HUES6 (cell line): ENCODE measurements at regions not wholly inside any gene's neighbourhood (a gene's known extent, or its start where the extent isn't known, plus 50 kb on each side); places are given as distances from the start of the nearest gene placed in this dataset.

ENCODE experiments used
- H3K27ac ChIP-seq: 2 replicates; pipeline ENCODE4 v1.7.0; 2013; ENCODE audit warnings: low read depth, mild to moderate bottlenecking, low read length, inconsistent platforms
- H3K27me3 ChIP-seq: 2 replicates; pipeline ENCODE4 v1.6.1; 2013; ENCODE audit warnings: low read length; ENCODE audit not compliant: control insufficient read depth, insufficient read depth
- H3K36me3 ChIP-seq: 2 replicates; pipeline ENCODE4 v1.6.1; 2013; ENCODE audit warnings: low read length; ENCODE audit not compliant: control insufficient read depth, insufficient read depth
- H3K4me1 ChIP-seq: 2 replicates; pipeline ENCODE4 v1.6.1; 2013; ENCODE audit warnings: low read length; ENCODE audit not compliant: control insufficient read depth, insufficient read depth
- H3K4me3 ChIP-seq: 2 replicates; pipeline ENCODE4 v1.5.1; 2013; ENCODE audit warnings: low read depth, low read length
- H3K9ac ChIP-seq: one replicate; pipeline ENCODE4 v1.6.1; 2013; ENCODE audit warnings: mild to moderate bottlenecking, low read length
- H3K9me3 ChIP-seq: 2 replicates; pipeline ENCODE4 v1.6.1; 2013; ENCODE audit warnings: low read depth, low read length; ENCODE audit not compliant: control insufficient read depth, insufficient read depth

- Histone ChIP-seq H3K4me3 (no peak overlapping the region), H3K27ac (no peak overlapping the region), H3K36me3 (no peaks in the 10 kb centered on the region), H3K27me3 (no peaks in the 10 kb centered on the region), H3K4me1 (no peaks in the 10 kb centered on the region), H3K9ac (no peak overlapping the region), H3K9me3 (no peaks in the 10 kb centered on the region)
Observed at GRCh38 chr3:28124882-28125281, 116.5 kb upstream of the CMC1 start.

DNA sequence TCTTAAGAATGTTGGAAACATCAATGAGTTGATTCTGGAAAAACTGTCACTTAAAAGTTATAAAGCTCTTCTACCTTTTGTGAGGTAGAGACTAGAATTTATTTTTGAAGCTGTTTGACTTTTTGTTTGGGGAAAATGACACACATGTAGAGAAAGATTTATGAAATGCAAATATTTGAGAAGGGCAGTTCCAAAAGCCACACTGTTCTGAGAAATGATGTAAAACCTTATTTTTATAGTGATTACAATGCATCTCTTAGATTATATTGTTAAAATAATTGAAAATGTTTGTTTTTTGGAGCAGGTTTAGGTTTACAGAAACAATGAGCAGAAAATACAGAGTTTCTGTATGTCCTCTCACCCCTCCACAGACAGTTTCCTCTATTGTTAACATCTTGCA, 116.1 kb upstream of the CMC1 start:
- Histone ChIP-seq H3K27ac (no peak overlapping the region), H3K9me3 (no peaks in the 10 kb centered on the region), H3K9ac (no peak overlapping the region), H3K4me1 (no peaks in the 10 kb centered on the region), H3K27me3 (no peaks in the 10 kb centered on the region), H3K4me3 (no peak overlapping the region), H3K36me3 (no peaks in the 10 kb centered on the region)

GRCh38 chr3:28130836-28131235, 110.6 kb upstream of the CMC1 start:
- Histone ChIP-seq H3K9ac (no peak overlapping the region), H3K9me3 (no peaks in the 10 kb centered on the region), H3K27ac (no peak overlapping the region), H3K4me1 (peaks cover 4% of the 10 kb centered on the region; the same call in 1 of the 2 replicates), H3K27me3 (no peaks in the 10 kb centered on the region), H3K36me3 (no peaks in the 10 kb centered on the region), H3K4me3 (no peak overlapping the region)

- Histone ChIP-seq H3K9me3 (no peaks in the 10 kb centered on the region), H3K36me3 (no peaks in the 10 kb centered on the region), H3K9ac (no peak overlapping the region), H3K27ac (no peak overlapping the region), H3K27me3 (no peaks in the 10 kb centered on the region), H3K4me3 (no peak overlapping the region), H3K4me1 (peaks cover 4% of the 10 kb centered on the region; the same call in 1 of the 2 replicates)
Observed at GRCh38 chr3:28132941-28133340, 108.5 kb upstream of the CMC1 start.

GRCh38 chr3:28134198-28134597, 107.2 kb upstream of the CMC1 start:
- Histone ChIP-seq H3K36me3 (no peaks in the 10 kb centered on the region), H3K4me1 (peaks cover 4% of the 10 kb centered on the region; the same call in 1 of the 2 replicates), H3K4me3 (no peak overlapping the region), H3K27ac (no peak overlapping the region), H3K9me3 (no peaks in the 10 kb centered on the region), H3K9ac (no peak overlapping the region), H3K27me3 (no peaks in the 10 kb centered on the region)

DNA sequence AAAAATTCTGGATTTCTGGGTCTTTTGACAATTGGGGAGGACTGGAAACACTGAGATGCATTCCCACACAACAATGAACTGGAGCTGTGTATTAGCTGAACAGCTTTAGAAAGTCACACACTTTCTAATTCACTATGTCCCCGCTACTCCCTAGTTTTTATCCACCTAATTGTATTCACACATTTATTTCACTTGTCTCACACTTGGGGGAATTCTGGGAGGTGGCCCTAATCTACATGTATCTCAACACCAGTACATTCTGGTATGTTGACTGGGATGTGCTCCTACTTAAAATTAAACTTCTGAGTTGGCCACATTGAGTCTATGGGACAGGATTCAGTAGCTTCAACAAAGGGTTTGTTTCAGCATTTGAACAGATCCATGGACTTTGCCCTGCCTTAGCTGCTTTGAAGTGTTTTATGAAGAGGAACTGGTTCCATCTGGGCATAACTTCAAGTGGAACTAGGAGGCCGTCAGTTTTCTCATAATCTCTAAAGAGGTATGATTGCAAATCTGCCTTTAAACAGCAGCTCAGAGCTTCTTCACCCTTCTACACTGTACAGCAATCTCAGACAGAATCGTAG, 106.5 kb upstream of the CMC1 start:
- H3K36me3 ChIP-seq = no peaks in the 10 kb centered on the region
- H3K27ac ChIP-seq = no peak overlapping the region
- no peaks in the 10 kb centered on the region for H3K9me3 ChIP-seq
- no peaks in the 10 kb centered on the region for H3K27me3 ChIP-seq
- H3K4me1 ChIP-seq = peaks cover 4% of the 10 kb centered on the region; the same call in 1 of the 2 replicates
- H3K9ac ChIP-seq = no peak overlapping the region
- no peak overlapping the region for H3K4me3 ChIP-seq

DNA sequence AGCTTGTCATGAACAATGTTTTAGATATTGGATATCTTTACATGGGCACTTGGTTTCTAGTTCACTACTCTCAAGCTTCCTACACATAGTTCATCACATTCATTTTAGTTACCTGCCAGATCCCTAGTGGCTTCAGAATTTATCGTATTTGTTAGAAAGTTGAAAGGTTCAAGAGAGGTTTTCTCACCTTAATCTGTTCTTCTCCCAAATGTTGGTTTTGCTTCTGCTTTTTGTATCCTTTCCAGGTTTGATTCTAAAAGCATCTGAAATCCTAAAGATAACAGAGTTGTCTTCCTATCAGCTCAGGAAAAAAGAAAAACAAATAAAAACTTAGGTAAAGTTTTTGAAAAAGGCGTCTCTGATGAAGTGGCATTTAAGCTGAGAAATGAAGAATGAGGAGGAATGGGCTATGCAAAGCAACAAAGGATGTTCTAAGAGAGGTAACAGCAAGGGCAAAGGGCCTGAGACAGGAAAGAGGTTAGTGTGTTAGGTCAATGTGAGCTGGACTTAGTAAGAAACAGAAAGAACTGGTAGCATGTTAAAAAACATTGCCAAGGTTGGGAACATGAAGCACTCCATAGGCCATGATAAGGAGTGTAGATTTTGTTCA, 104.7 kb upstream of the CMC1 start:
- Histone ChIP-seq H3K27me3 (no peaks in the 10 kb centered on the region), H3K36me3 (no peaks in the 10 kb centered on the region), H3K4me3 (no peak overlapping the region), H3K27ac (no peak overlapping the region), H3K4me1 (no peaks in the 10 kb centered on the region), H3K9ac (no peak overlapping the region), H3K9me3 (no peaks in the 10 kb centered on the region)

GRCh38 chr3:28138043-28138610, 103.3 kb upstream of the CMC1 start:
- Histone ChIP-seq H3K4me1 (no peaks in the 10 kb centered on the region), H3K36me3 (no peaks in the 10 kb centered on the region), H3K27ac (no peak overlapping the region), H3K27me3 (no peaks in the 10 kb centered on the region), H3K9ac (no peak overlapping the region), H3K4me3 (no peak overlapping the region), H3K9me3 (no peaks in the 10 kb centered on the region)

DNA sequence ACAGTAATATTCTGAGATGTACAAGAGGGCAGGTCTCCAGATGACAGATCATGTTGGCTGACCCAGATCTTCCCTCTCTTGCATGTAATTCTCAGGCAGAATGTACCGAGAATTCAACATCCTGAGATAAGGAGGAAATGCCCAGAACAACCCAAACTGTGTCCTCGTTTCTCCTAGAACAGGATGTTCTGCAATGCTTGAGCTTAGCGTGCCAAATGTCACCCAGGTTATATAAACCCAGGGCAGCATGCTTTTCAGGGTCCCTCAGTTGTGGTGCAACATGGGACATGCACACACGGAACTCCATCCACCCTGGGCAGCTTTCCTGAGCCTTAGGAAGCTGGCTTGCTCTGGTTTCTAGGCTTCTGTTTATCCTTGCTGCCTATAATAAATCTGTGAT, 102.1 kb upstream of the CMC1 start:
- no peaks in the 10 kb centered on the region for H3K36me3 ChIP-seq
- no peaks in the 10 kb centered on the region for H3K27me3 ChIP-seq
- no peak overlapping the region for H3K9ac ChIP-seq
- no peak overlapping the region for H3K27ac ChIP-seq
- no peaks in the 10 kb centered on the region for H3K4me1 ChIP-seq
- no peak overlapping the region for H3K4me3 ChIP-seq
- H3K9me3 ChIP-seq = no peaks in the 10 kb centered on the region

DNA sequence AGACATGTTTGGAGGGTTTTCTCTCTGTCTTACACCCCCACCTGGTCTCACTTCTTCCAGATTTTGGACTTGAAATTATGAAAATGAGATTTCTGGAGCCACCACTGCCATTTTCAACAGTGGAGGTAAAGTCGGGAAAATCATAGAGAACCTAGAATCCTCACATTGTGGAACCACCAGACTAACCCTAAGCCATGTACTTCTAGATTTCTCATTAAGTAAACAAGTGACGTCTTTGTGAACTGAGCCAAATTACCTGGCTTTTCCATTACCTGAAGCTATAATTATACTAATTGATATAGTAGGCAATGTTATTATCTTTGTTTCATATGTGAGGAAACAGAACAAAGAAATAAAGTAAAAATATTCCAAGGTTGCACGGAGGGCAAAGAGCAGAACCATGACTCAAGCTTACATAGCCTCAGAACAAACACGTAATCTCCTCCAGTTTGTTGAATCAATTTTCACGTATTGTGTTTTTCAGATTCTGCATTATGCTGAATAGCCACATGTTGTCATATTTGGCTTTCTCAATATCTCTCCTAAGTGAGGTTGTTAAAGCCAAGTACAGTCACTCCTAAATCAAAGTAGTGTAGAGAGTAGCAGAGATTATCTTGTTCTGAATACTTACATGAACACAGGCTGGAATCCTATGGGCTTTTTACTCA, 101.3 kb upstream of the CMC1 start:
- no peak overlapping the region for H3K27ac ChIP-seq
- H3K36me3 ChIP-seq = no peaks in the 10 kb centered on the region

GRCh38 chr3:28140664-28141063, 100.8 kb upstream of the CMC1 start:
- Histone ChIP-seq H3K36me3 (no peaks in the 10 kb centered on the region), H3K27ac (no peak overlapping the region), H3K27me3 (no peaks in the 10 kb centered on the region), H3K9ac (no peak overlapping the region), H3K4me3 (no peak overlapping the region), H3K4me1 (no peaks in the 10 kb centered on the region), H3K9me3 (no peaks in the 10 kb centered on the region)

More for the DNA sequence above, 101.3 kb upstream of the CMC1 start:
- Histone ChIP-seq H3K9me3 (no peaks in the 10 kb centered on the region), H3K9ac (no peak overlapping the region), H3K27me3 (no peaks in the 10 kb centered on the region), H3K4me1 (no peaks in the 10 kb centered on the region), H3K4me3 (no peak overlapping the region)
